ENCODE measurements at regions not wholly inside any gene's neighbourhood (a gene's known extent, or its start where the extent isn't known, plus 50 kb on each side); places are given as distances from the start of the nearest gene placed in this dataset.

GRCh38 chr7:80981405-80981804 lies 62.6 kb upstream of the SEMA3C start:
- no peak overlapping the region for H3K4me3 ChIP-seq (ENCODE audit: low read depth, low read length)
- TF ChIP-seq, protein P1, sequence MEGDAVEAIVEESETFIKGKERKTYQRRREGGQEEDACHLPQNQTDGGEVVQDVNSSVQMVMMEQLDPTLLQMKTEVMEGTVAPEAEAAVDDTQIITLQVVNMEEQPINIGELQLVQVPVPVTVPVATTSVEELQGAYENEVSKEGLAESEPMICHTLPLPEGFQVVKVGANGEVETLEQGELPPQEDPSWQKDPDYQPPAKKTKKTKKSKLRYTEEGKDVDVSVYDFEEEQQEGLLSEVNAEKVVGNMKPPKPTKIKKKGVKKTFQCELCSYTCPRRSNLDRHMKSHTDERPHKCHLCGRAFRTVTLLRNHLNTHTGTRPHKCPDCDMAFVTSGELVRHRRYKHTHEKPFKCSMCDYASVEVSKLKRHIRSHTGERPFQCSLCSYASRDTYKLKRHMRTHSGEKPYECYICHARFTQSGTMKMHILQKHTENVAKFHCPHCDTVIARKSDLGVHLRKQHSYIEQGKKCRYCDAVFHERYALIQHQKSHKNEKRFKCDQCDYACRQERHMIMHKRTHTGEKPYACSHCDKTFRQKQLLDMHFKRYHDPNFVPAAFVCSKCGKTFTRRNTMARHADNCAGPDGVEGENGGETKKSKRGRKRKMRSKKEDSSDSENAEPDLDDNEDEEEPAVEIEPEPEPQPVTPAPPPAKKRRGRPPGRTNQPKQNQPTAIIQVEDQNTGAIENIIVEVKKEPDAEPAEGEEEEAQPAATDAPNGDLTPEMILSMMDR (IDR thresholded peaks at IDR 0.05; ENCODE audit: borderline replicate concordance, insufficient read depth, low read depth, low read length), result no peak

GRCh38 chr7:80977751-80978150 lies 58.9 kb upstream of the SEMA3C start:
- TF ChIP-seq, protein P1 (IDR thresholded peaks at IDR 0.05; ENCODE audit: borderline replicate concordance, insufficient read depth, low read depth, low read length), result no peak
- H3K4me3 ChIP-seq (ENCODE audit: low read depth, low read length), result no peak overlapping the region

DNA sequence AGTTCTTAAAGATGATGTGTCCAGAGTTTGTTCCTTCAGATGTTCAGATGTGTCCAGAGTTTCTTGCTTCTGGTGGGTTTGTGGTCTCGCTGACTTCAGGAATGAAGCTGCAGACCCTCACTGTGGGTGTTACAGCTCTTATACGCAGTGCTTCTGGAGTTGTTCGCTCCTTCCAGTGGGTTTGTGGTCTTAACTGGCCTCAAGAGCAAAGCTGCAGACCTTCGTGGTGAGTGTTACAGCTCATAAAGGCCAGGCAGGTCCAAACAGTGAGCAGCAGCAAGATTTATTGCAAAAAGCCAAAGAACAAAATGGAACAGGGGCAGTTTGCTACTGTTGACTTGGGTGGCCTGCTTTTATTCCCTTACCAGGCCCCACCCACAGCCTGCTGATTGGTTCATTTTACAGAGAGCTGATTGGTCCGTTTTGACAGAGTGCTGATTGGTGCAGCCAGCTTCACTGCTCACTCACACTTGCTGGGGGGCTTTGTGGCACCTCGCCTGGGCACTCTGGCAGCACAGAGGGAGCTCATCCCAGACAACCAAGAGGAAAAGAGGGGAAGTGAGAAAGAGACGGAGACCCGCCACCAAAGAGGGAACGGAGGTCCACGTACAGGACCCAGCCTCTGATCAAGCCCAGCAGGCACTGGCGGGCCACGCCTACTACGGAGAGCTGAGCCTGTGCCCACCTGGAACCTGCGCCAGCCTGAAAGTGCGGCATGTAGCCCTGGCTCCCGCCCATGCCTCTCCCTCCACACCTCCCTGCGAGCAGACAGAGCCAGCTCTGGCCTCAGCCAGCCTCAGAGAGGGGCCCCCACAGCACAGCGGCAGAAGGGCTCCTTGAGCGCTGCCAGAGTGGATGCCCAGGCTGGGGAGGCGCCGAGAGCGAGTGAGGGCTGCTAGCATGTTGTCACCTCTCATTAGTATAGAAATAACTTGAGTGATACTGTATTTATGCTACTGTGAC lies 55.8 kb upstream of the SEMA3C start:
- TF ChIP-seq, protein P1 (IDR thresholded peaks at IDR 0.05; ENCODE audit: borderline replicate concordance, insufficient read depth, low read depth, low read length), result no peak
- H3K4me3 ChIP-seq (ENCODE audit: low read depth, low read length), result no peak overlapping the region

DNA sequence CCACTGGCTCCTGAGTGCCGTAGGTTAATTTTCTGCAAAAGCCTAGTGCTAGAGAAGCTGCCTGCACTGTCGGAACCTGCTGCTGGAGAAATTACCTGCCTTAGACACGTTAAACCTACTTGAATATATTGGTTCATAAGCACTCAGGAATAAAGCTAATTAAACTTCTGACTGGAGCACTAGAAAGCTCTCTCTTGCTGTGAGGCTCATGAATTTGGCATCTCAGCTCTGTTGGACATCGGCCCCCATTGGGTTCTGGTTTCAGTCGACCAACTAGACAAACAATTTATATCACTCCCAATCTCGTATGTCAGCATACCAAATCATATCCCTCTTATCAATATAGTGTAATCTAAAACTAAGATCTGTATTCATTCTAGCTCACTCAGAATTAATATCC lies 52.4 kb upstream of the SEMA3C start:
- TF ChIP-seq, protein P1 (IDR thresholded peaks at IDR 0.05; ENCODE audit: borderline replicate concordance, insufficient read depth, low read depth, low read length), result no peak
- no peak overlapping the region for H3K4me3 ChIP-seq (ENCODE audit: low read depth, low read length)

All from GM12875 (cell line).